ENCODE measurements at regions not wholly inside any gene's neighbourhood (a gene's known extent, or its start where the extent isn't known, plus 50 kb on each side); places are given as distances from the start of the nearest gene placed in this dataset.
"Not testable (repeated sequence)": the region's sequence is repeated elsewhere in the genome, so short reads cannot be mapped to it uniquely, and the experiment has no call there.

- no peak for DNase-seq (ENCODE audit: low spot score)
These were observed 94.9 kb upstream of the ABCB5 start for GRCh38 chr7:20520530-20520929.

- DNase-seq (ENCODE audit: low spot score) = no peak
These were observed 94.2 kb upstream of the ABCB5 start for GRCh38 chr7:20521243-20521642.

- DNase-seq (ENCODE audit: low spot score) = no peak
These were observed 86.2 kb upstream of the ABCB5 start for GRCh38 chr7:20529260-20529659.

DNA sequence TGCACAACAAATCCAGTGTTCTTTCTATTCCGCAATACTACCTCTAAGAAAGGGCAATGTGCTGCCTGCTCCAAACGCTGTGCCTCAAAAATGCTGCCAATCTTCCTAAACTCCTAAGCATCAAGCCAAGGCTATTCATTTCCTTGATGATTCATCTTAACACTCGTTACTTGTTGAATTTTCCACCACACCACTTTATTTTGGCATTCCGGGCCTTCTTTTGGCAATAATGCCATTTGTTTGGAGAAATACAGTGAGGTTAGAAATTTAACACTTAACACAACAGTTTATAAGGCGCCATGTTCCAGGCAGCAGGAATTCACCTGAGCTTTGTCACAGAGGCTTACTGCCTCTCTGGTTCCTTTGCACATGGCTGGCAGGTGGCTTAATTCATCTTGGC lies 82.6 kb upstream of the ABCB5 start:
- no peak for DNase-seq (ENCODE audit: low spot score)

- no peak for DNase-seq (ENCODE audit: low spot score)
These were observed 80.9 kb upstream of the ABCB5 start for GRCh38 chr7:20534543-20534942.

GRCh38 chr7:20535541-20535940 lies 79.9 kb upstream of the ABCB5 start:
- DNase-seq (ENCODE audit: low spot score) = no peak

DNA sequence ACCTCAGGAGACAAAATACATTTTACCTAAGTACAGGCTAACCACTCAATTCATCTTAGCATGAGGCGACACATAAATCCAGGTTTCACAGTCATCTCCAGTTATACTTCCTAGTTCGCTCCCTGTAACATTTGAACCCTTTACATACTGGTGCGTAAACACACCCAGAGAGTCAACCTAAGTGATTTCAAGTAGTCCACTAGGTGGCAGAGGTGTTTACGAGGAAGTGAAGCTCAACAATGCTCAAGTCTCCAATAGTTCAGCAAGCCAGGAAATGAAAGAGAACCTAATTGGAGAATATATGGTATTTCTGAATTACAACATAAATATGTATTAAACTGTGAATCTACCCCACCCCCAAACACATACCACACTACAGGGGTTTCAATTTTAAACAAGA lies 76.3 kb upstream of the ABCB5 start:
- DNase-seq (ENCODE audit: low spot score) = no peak

DNA sequence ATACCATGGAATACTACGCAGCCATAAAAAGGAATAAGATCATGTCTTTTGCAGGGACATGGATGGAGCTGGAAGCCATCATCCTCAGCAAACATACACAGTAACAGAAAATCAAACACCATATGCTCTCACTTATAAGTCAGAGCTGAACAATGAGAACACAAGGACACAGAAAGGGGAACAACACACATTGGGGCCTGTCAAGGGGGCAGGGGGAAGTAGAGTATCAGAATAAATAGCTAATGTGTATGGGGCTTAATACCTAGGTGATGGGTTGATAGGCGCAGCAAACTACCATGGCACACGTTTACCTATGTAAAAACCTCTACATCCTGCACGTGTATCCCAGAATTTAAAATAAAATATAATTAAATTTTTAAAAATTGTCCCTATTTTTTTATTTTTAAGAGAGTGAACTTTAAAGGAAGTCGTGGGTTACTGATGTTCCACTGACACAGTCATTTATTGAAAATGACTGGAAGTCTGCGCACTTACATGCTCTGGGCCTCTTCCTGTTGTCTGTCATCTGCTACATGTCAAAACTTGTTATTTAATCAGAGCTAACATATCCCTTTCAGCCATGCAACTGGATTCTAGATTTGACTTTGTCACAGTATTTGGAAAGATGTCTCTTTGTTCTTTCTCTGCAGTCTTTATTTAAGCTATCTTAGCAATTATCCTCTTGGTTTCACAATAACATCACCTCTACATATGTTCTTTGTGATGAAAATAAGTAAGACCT lies 73.7 kb upstream of the ABCB5 start:
- DNase-seq (ENCODE audit: low spot score) = no peak

DNA sequence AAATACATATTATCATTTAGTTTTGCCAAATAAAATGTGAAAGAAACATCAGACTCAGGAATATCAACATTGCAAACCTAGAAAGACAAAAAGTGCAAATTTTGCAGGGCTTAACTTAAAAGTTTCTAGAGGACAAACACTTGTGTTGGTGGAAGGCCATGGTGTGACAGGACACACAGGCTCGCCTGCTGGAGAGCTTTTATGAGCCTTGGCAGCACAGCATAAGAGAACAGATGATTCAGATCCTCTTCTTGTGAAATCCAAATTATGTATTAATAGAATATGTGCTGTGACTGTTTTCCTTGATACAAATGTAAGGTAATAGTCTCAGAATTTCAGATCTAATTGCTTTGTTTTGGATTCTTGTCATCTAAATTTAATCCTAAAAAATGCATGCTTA lies 72.9 kb upstream of the ABCB5 start:
- DNase-seq (ENCODE audit: low spot score) = no peak

DNA sequence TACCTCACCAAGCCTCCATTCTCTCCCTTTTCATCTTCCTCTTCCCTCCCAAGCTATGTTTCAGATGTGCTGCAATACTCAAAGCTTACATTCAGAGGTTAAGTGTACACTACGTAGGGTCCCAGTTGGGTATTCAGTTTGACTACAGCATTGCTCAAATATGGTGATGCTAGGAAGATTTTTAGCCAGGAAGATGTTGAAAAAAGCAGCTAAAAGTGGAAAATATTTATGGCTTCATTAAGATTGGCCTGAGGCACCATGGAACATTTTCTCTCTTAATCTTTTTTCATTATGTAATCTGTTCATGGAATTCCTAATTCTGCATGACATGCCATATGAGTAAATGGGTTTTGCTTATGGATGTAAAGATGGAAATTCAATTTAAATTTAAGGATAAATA lies 72.0 kb upstream of the ABCB5 start:
- DNase-seq (ENCODE audit: low spot score) = no peak

DNA sequence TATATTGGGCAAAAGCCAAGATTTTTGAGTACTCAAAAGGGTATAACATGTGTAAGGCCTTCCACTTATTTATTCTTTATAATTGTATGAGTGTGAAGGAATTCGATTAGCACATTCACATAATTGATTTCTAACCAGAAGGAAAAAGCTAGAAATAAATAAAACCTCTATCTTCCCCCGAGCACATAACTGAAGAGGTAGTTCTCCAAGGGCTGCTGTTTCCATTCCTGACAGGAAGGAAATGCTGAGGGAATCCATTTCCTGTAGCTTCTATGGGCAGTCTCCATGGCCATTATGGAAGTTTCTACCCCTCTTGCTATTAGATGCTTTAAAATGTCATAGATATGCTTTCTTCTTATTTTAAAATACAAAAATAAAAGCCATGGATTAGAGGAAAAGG lies 70.5 kb upstream of the ABCB5 start:
- no peak for DNase-seq (ENCODE audit: low spot score)

- DNase-seq (ENCODE audit: low spot score) = not testable (repeated sequence)
These were observed 68.5 kb upstream of the ABCB5 start for GRCh38 chr7:20546958-20547357.

DNA sequence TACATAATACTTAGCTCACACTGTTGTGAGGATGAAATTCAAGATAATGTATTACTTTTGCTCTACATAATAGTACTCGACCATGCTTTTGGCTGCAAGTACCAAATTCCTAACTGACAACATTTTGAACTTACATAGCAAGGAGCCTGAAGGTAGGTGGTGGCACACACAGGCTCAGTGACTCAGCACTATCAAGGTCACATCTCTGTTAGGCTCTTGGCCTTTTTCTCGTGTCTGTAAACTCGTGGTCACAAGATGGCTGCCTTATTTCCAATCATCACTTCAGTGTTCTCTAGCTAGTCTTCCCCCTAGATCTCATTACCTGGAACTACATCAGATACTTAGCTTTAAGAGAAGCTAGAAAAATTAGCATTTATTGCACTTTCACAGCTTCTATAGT lies 61.4 kb upstream of the ABCB5 start:
- DNase-seq (ENCODE audit: low spot score) = no peak

DNA sequence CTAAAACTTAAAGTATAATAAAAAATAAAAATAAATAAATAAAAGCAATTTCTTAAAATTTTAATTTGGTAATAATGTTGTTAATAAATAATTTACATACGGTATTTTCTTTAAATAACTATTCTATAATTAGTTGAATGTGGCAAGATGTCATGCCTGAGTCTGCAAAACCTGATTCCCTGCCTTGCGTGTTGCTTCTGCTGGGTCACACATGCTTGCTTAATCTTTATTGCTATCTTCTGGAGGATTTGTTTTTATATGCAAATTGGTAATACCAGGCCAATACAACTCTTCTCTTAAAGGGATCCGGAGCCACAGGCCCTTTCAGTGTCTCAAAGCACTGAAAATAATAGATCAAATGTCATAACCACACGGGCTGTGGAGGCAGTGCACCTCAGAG lies 59.4 kb upstream of the ABCB5 start:
- no peak for DNase-seq (ENCODE audit: low spot score)

DNA sequence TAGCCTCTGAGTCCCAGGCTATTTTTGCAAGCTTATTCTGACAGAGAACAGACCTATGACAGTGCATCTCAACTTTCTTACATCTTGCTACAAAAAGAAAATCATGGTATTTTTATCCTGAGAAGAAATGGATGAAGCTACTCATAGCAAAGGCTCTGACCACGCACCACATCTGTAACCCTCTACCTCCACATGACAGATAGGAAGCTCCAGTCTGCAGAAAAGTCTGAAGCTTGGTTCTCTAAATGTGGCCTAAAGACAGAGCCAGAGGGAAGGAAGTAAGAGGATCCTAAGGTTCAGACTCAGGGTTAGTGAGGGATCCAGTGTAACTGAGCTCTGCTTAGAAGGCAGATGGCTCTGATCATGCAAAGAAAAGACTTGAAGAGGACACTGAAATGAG lies 58.4 kb upstream of the ABCB5 start:
- DNase-seq (ENCODE audit: low spot score) = no peak

DNA sequence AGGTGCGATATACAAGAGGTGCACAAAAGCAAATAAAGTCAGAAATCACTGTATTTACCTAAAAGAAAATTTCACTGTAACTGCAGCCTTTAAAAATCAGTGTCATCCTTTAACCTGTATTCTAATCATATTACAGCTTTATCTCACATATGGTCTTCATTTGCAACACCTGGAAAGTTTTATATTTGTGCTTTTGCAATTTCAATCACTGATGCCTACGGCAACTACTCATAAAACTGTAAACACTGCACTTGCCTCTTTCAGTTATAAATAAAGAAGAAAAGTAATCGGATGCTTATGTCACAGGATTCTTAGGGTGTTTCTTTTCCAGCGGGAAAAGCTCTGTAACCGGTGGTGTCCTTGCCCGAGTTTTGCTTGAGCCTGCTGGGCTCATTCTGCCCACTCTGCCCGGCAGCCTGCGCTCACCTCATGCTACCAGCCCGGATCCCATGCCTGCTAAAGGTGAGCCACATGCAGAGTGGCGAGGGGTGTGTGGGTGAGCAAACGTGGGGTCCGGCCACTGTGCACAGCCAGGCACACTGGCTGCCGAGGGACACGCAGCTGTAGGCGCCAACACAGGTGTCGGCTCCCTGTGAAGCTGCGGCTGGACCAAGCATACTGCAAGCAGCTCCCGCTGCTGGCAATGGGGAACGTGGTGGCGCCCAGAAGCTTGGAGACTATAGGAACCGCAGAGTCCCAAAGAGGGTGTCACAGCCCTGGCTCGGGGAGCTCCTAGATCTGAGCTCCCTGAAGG lies 56.3 kb upstream of the ABCB5 start:
- no peak for DNase-seq (ENCODE audit: low spot score)

- no peak for DNase-seq (ENCODE audit: low spot score)
These were observed 55.6 kb upstream of the ABCB5 start for GRCh38 chr7:20559883-20560282.

DNA sequence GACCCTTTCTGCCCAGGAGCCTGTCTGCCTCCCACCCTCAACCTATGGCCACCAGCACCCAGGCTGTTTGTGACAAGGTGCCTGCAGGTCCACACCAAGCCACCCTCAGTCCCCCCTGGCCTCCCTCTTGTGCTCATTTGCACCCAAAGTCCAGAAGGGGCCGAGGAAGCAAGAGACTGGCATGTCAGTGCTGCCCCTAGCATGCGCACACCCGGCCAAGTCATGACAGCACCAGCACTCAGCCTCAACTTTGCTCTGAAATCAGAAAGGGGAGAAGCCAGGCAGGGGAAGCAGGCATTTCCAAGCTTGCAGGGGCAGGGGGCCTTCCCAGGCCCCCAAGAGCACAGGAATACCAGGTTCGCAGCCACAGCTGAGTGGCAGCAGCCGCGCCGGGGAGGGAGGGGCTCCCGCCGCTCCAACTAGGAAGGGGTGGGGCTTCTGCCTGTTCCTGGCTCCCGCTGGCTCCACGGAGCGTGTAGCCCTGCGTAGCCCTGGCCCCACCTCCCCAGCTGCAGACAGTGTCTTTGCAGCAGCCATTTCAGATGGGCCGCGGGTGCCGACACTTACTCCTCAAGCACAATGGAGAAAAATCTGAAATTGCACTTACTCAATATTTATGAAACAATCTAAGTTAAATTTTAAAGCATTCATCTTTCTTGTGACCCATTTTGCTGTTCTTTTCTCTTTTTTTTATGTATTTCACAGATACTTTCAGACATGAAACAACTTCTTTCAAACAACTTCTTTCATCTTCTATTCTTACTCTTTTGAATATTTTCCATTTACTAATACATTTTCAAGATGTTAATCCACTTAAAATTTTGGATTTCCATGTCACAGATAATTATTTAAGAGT lies 54.9 kb upstream of the ABCB5 start:
- no peak for DNase-seq (ENCODE audit: low spot score)

- DNase-seq (ENCODE audit: low spot score) = no peak
These were observed 54.0 kb upstream of the ABCB5 start for GRCh38 chr7:20561466-20561865.

DNA sequence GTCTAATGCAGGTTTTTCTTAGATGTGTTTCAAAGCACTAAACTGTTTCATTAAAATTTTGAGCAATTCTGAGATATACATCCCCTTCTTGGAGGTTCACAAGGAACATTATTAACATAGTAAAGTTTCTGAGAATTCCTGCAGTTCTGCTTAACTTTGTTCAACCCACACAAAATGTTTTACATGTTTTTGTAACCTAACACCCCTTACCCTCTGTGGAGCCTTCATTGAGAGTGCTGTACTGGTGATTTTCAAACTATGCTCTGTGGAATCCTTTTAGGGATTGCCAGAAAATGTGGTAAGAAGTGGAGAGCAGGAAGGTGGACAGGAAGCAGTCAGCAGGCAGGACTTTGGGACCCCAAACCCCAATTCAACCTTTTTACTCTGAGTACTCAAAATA lies 53.6 kb upstream of the ABCB5 start:
- no peak for DNase-seq (ENCODE audit: low spot score)

GRCh38 chr7:20562461-20562860 lies 53.0 kb upstream of the ABCB5 start:
- DNase-seq (ENCODE audit: low spot score) = no peak
